SK-N-SH treated with all-trans-retinoic acid at 6 μM for 48 hours (cell line): ENCODE measurements at regions not wholly inside any gene's neighbourhood (a gene's known extent, or its start where the extent isn't known, plus 50 kb on each side); places are given as distances from the start of the nearest gene placed in this dataset.

Source experiments
- ARNTL ChIP-seq: fragments of 450-650 bp; formaldehyde crosslinking; IDR thresholded peaks from 2 replicates; pipeline ENCODE4 v1.5.0; 2020; ENCODE audit warnings: low read depth, mild to moderate bottlenecking, moderate library complexity, borderline replicate concordance
- CSDC2 ChIP-seq: fragments of 250-450 bp; sonication (Bioruptor Pico); IDR thresholded peaks from 2 replicates; pipeline ENCODE4 v1.5.0; 2020; ENCODE audit warnings: mild to moderate bottlenecking, moderate library complexity
- ISL1 ChIP-seq: fragments of 250-450 bp; sonication (Bioruptor Pico); IDR thresholded peaks from 2 replicates; pipeline ENCODE4 v2.1.2; 2022; ENCODE audit warnings: mild to moderate bottlenecking, moderate library complexity
- OSR1 ChIP-seq: fragments of 250-450 bp; sonication (Bioruptor Pico); IDR thresholded peaks from 2 replicates; pipeline ENCODE4 v1.8.0; 2022; ENCODE audit warnings: moderate library complexity, mild to moderate bottlenecking, inconsistent platforms
- PATZ1 ChIP-seq: fragments of 250-450 bp; sonication (Bioruptor Pico); IDR thresholded peaks from 2 replicates; pipeline ENCODE4 v1.8.0; 2020; ENCODE audit warnings: mild to moderate bottlenecking, moderate library complexity, borderline replicate concordance
- TCF4 ChIP-seq: fragments of 250-450 bp; sonication (Bioruptor Pico); IDR thresholded peaks from 2 replicates; pipeline ENCODE4 v1.8.0; 2021; ENCODE audit warnings: mild to moderate bottlenecking, moderate library complexity, borderline replicate concordance
- ZFP30 ChIP-seq: fragments of 450-650 bp; formaldehyde crosslinking; IDR thresholded peaks from 2 replicates; pipeline ENCODE4 v1.5.0; 2022; ENCODE audit warnings: mild to moderate bottlenecking, moderate library complexity
- ZNF70 ChIP-seq: fragments of 450-650 bp; formaldehyde crosslinking; IDR thresholded peaks from 2 replicates; pipeline ENCODE4 v1.5.0; 2020; ENCODE audit warnings: mild to moderate bottlenecking, moderate library complexity
- TF ChIP-seq, protein P1 (sequence below): fragments of 250-450 bp; sonication (Bioruptor Pico); IDR thresholded peaks from 2 replicates; pipeline ENCODE4 v1.5.1; 2020; ENCODE audit warnings: low read depth, mild to moderate bottlenecking, moderate library complexity

DNA sequence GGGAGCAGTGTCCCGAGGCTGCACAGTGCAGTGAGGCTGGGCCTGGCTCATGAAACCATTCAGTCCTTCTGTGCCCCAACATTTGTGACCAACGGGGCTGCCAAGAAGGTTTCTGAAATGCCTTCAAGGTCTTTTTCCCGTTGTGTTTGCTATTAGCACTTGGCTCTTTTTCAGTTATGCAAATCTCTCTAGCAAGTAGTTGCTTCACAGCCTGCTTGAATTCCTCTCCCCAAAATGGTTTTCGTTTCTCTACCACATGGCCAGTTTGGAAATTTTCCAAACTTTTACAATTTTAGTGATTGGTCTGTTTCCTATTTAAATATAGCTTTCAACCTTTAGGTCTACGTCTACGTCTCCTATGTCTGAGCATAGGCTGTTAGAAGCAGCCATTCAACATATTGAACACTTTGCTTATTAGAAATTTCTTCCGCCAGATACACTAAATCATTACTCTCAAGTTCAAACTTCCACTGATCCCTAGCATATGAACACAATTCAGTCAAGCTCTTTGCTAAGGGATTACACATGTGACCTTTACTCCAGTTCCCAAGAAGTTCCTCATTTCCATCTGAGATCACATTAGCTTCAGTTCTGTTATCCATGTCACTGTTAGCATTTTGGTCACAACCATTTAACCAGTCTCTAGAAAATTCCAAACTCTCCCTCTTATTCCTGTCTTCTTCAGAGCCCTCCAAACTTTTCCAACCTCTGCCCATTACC lies 901.8 kb downstream of the GLUD2 start:
- TF ChIP-seq PATZ1 = no peak
- TF ChIP-seq, protein P1, sequence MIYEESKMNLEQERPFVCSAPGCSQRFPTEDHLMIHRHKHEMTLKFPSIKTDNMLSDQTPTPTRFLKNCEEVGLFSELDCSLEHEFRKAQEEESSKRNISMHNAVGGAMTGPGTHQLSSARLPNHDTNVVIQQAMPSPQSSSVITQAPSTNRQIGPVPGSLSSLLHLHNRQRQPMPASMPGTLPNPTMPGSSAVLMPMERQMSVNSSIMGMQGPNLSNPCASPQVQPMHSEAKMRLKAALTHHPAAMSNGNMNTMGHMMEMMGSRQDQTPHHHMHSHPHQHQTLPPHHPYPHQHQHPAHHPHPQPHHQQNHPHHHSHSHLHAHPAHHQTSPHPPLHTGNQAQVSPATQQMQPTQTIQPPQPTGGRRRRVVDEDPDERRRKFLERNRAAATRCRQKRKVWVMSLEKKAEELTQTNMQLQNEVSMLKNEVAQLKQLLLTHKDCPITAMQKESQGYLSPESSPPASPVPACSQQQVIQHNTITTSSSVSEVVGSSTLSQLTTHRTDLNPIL (CRISPR knock-in tag) = no peak
- no peak for TF ChIP-seq ARNTL (CRISPR knock-in tag)
- no peak for TF ChIP-seq ISL1 (CRISPR knock-in tag)
- no peak for TF ChIP-seq ZFP30 (CRISPR knock-in tag)
- no peak for TF ChIP-seq CSDC2 (CRISPR knock-in tag)
- no peak for TF ChIP-seq TCF4
- no peak for TF ChIP-seq ZNF70 (CRISPR knock-in tag)
- no peak for TF ChIP-seq OSR1 (CRISPR knock-in tag)
